ENCODE measurements at regions not wholly inside any gene's neighbourhood (a gene's known extent, or its start where the extent isn't known, plus 50 kb on each side); places are given as distances from the start of the nearest gene placed in this dataset.
"Not testable (repeated sequence)": the region's sequence is repeated elsewhere in the genome, so short reads cannot be mapped to it uniquely, and the experiment has no call there.

- not testable (repeated sequence) for TF ChIP-seq CTCF (IDR thresholded peaks at IDR 0.05; ENCODE audit: borderline replicate concordance, extremely low read depth, low read length, poor library complexity, severe bottlenecking); EZH2 (IDR thresholded peaks at IDR 0.05; ENCODE audit: borderline replicate concordance, low read depth, low read length, severe bottlenecking)
These were observed 356.1 kb upstream of the NRP1 start for GRCh38 chr10:33690536-33690935.
